ENCODE measurements at regions not wholly inside any gene's neighbourhood (a gene's known extent, or its start where the extent isn't known, plus 50 kb on each side); places are given as distances from the start of the nearest gene placed in this dataset.

DNA sequence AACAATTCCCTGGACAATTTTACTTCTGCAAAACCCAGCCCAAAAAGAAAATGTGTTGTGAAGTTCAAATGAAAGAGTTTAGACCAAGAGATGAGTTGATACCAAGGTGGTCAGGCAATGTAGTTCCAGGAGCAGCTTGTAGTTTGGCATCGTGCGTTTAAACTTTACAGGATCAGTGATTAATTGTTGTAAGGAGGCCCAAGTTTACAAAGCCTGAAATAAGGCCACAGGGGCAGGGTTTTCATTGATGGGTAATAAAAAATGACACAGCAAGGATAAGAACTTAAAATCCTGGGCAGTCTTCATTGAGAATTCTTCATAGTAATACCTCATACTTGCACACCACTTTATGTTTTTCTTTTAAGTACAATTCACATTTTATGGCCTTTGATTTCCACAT lies 463.9 kb upstream of the HNRNPA3 start:
- no peaks in the 10 kb centered on the region for H3K9me3 Mint-ChIP-seq
- H3K4me3 Mint-ChIP-seq, result no peak overlapping the region
- no peaks in the 10 kb centered on the region for H3K36me3 Mint-ChIP-seq
- no peaks in the 10 kb centered on the region for H3K27me3 Mint-ChIP-seq
- H3K27ac Mint-ChIP-seq, result no peak overlapping the region
- DNase-seq (no peak), ATAC-seq (ENCODE audit: low read depth) (no peak)
- POLR2A ChIA-PET, result no interaction called here
- peaks cover 12% of the 10 kb centered on the region for H3K4me1 Mint-ChIP-seq

DNA sequence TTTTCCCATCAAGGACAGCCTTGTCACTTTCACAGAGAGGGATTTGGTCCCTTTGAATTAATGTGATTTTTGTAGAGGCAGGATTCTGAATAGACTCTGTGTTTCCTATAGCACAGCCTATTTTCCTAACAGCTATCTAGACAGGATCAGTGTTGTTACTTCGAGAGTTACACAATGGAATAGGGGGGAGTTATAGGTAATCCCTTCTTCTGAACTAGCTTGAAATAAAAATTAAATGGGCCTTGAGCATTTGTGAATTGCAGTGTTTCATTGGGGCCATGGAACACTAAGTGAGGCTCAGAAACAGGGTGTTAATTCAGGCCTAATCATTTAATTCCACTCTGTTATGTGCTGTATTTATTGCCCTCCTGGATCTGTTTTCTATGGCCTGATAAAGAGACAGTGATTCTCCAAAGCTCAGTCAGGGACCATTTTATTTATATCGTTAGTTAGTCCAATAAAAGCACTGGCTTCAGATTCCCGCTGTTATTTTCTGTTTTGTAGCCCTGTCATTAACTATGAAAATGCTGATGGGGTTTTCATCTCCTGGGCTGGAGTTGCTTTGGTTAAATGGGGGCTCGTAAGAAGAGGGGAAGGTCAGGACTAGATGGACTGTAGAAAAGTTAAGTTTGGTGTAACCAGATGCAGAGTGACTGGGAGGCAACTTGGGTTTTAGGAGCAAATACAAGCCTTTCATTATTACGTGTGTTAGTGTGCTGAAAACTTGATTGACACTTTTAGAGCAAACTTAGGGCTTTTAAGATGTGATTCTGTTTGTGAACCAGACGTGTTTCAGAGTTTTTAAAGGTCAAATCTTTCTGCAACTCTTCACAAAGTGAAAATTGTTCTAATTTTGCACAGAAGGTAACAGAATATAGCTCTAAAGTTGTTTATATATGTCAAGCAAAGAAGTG lies 461.0 kb upstream of the HNRNPA3 start:
- no peak overlapping the region for H3K27ac Mint-ChIP-seq
- no peaks in the 10 kb centered on the region for H3K36me3 Mint-ChIP-seq
- no peaks in the 10 kb centered on the region for H3K27me3 Mint-ChIP-seq
- no peak overlapping the region for H3K4me3 Mint-ChIP-seq
- peaks cover 10% of the 10 kb centered on the region for H3K4me1 Mint-ChIP-seq
- POLR2A ChIA-PET, result no interaction called here
- DNase-seq (no peak), ATAC-seq (ENCODE audit: low read depth) (no peak)
- no peaks in the 10 kb centered on the region for H3K9me3 Mint-ChIP-seq

DNA sequence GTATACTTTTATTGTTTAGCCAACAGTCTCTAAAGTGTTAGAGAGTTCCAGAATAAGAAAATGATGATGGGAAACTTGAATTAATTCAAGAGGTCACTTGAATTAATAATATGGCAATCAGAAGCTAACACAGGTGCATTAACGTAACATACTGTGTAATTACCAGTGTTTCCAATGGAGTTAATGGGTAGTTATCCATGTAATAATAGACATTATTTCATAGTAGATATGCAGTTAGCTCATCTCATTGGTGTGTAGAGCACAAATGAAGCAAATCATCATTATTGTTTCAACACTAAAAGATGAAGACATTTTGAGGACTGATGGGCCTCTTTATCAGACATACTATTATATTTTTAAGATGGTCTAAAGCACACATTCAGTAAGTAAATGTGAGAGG lies 460.3 kb upstream of the HNRNPA3 start:
- H3K4me1 Mint-ChIP-seq, result peaks cover 10% of the 10 kb centered on the region
- POLR2A ChIA-PET, result no interaction called here
- no peak for DNase-seq
- no peaks in the 10 kb centered on the region for H3K36me3 Mint-ChIP-seq
- peaks cover under 1% of the 10 kb centered on the region for H3K27me3 Mint-ChIP-seq
- no peak for ATAC-seq (ENCODE audit: low read depth)
- H3K4me3 Mint-ChIP-seq, result no peak overlapping the region
- no peaks in the 10 kb centered on the region for H3K9me3 Mint-ChIP-seq
- no peak overlapping the region for H3K27ac Mint-ChIP-seq

DNA sequence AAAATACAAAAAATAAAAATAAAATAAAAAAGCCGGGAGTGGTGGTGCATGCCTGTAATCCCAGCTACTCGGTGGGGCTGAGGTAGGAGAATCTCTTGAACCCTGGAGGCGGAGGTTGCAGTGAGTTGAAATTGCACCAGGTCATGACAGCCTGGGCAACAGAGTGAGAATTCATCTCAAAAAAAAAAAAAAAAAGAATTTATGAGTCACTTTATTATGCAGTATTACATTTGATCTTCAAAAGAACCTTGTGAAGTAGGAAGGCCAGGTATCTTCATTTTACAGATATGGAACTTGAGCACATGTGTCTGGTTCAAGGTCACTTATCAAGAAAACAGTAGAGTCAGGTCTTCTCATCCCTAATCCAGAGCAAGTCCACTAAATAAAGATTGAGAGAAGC lies 459.4 kb upstream of the HNRNPA3 start:
- H3K27ac Mint-ChIP-seq, result no peak overlapping the region
- H3K4me3 Mint-ChIP-seq, result no peak overlapping the region
- peaks cover 2% of the 10 kb centered on the region for H3K9me3 Mint-ChIP-seq
- H3K4me1 Mint-ChIP-seq, result peaks cover 10% of the 10 kb centered on the region
- ATAC-seq (ENCODE audit: low read depth), result no peak
- POLR2A ChIA-PET, result no interaction called here
- no peak for DNase-seq
- H3K27me3 Mint-ChIP-seq, result peaks cover 3% of the 10 kb centered on the region
- H3K36me3 Mint-ChIP-seq, result no peaks in the 10 kb centered on the region

DNA sequence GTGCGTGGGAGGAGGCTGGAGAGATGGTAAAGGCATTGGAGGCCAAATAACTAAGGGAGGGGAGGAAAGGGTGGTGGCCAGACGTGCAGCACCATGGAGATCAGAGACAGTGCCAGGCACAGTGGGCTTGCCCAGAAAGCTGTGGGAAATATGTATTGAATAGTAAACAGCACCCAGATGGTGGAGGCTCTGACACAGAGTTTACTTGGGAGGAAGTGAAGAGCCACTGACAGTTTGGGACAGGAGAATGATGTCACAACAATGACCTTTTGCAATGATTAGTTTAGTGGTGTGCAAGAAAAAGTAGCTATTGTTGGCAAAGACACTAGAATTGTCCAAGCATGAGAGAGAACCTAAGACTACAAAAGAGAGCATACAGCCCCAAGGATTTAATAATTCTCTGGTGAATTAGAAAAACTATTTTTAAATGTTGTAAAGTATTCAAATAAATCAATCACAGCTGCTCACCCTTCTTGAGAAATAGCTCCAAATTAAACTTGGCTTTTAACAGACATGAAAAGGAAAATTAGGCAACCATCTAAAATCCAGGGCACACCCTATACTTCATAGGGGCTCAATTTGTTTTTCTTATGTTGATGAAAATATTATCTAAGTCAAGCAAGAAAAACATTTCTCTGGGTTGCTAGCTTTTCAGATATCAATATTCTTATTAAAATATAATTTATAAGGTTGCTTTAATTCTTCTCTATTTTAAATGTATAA lies 458.7 kb upstream of the HNRNPA3 start:
- ATAC-seq (ENCODE audit: low read depth), result peak; percentile 22
- Mint-ChIP-seq H3K4me3 (no peak overlapping the region), H3K36me3 (no peaks in the 10 kb centered on the region), H3K27me3 (peaks cover 3% of the 10 kb centered on the region), H3K9me3 (peaks cover 2% of the 10 kb centered on the region), H3K27ac (no peak overlapping the region), H3K4me1 (peaks cover 10% of the 10 kb centered on the region)
- POLR2A ChIA-PET, result no interaction called here
- DNase-seq, result no peak

DNA sequence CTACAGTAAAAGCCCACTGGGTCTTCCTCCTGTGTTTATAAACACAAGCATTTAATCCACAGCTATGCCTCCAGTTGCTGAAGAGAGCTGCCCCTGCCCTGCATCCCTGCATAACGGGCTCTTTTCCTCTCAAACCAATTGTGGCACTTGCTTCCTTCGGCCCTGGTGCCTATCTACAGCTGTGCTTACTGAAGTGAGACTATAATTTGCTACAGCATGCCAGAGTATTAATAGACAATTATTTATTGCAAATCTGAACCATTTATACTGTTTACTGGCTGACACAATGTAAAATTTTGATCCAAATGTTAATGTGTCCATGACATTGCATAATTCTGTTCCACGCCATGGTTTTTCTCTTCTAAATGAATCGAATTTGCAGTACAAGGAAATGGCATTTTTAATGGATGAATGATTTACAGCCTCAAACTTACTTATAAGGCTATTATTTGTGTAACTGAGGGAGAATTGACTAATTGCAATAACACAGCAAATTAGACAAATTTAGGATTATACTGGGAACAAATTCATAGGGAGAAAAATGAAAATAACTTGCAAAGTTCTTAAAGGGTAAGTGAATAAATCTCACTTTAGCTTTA lies 457.0 kb upstream of the HNRNPA3 start:
- Mint-ChIP-seq H3K9me3 (peaks cover 2% of the 10 kb centered on the region), H3K27ac (no peak overlapping the region), H3K4me1 (peaks cover 7% of the 10 kb centered on the region), H3K27me3 (peaks cover 8% of the 10 kb centered on the region), H3K4me3 (no peak overlapping the region), H3K36me3 (no peaks in the 10 kb centered on the region)
- POLR2A ChIA-PET, result no interaction called here
- ATAC-seq (ENCODE audit: low read depth), result no peak
- DNase-seq, result no peak

DNA sequence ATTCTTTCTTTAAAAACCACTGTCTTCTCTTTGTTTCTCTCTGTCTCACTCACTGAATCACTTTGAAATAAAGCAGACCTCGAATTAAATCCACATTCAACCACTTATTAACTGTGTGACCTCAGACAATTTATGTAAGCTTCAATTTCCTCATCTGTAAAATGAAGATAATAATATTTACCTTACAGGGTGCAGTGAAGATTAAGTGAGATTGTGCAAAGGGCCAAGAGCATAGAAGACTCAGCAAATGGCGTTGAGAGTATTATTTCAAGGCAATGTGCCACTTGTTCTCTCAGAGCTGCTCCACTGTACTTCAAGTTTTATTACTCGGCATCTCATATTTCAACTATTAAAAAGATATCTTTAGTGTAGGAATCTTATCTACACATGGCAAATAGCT lies 454.2 kb upstream of the HNRNPA3 start:
- no peaks in the 10 kb centered on the region for H3K36me3 Mint-ChIP-seq
- DNase-seq, result no peak
- peaks cover 18% of the 10 kb centered on the region for H3K27me3 Mint-ChIP-seq
- no peak overlapping the region for H3K27ac Mint-ChIP-seq
- H3K4me3 Mint-ChIP-seq, result no peak overlapping the region
- H3K9me3 Mint-ChIP-seq, result peaks cover 2% of the 10 kb centered on the region
- H3K4me1 Mint-ChIP-seq, result peaks cover 5% of the 10 kb centered on the region
- ATAC-seq (ENCODE audit: low read depth), result no peak
- POLR2A ChIA-PET, result no interaction called here

DNA sequence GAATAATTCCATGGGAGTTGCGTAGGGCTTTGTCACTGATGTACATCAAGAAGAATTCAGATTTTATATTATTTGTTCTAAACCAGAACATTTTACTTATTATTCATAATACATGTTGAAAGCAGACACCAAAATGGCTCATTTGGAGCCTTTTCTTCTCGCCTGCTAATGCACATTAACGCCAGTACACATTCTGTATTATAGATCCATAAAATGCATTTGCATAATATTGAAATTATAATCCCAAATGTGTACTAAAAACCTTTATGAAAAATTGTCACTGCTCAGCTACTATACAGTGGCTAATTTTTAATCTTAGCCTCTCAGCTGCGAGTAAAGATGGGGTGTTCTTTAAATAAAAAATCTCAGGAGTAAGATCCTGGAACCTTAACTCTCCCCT lies 452.2 kb upstream of the HNRNPA3 start:
- no peak overlapping the region for H3K4me3 Mint-ChIP-seq
- H3K9me3 Mint-ChIP-seq, result peaks cover 2% of the 10 kb centered on the region
- no peaks in the 10 kb centered on the region for H3K4me1 Mint-ChIP-seq
- no peaks in the 10 kb centered on the region for H3K36me3 Mint-ChIP-seq
- POLR2A ChIA-PET, result no interaction called here
- DNase-seq (no peak), ATAC-seq (ENCODE audit: low read depth) (no peak)
- H3K27ac Mint-ChIP-seq, result no peak overlapping the region
- peaks cover 23% of the 10 kb centered on the region for H3K27me3 Mint-ChIP-seq

DNA sequence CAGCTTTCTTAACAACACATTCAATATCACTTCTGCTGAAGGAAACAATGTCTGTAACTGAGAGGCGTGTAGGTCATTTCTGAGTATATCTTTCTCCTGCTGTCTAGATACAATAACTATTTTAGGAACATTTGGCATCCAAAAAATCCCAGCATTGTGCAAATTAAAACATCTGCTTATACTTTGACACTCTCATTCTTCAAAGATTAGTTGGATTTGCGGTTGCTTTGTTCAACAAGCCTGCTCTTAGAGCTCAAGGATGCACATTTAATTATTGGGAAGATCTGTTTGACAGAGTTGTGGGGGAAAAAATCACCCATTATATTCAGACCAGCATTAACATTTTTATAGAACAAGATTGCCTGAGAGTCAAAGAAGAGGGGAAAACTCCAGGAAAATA lies 449.5 kb upstream of the HNRNPA3 start:
- H3K27me3 Mint-ChIP-seq, result peaks cover 23% of the 10 kb centered on the region
- DNase-seq (no peak), ATAC-seq (ENCODE audit: low read depth) (no peak)
- no peak overlapping the region for H3K4me3 Mint-ChIP-seq
- POLR2A ChIA-PET, result no interaction called here
- H3K27ac Mint-ChIP-seq, result no peak overlapping the region
- H3K4me1 Mint-ChIP-seq, result no peaks in the 10 kb centered on the region
- no peaks in the 10 kb centered on the region for H3K36me3 Mint-ChIP-seq
- H3K9me3 Mint-ChIP-seq, result no peaks in the 10 kb centered on the region

DNA sequence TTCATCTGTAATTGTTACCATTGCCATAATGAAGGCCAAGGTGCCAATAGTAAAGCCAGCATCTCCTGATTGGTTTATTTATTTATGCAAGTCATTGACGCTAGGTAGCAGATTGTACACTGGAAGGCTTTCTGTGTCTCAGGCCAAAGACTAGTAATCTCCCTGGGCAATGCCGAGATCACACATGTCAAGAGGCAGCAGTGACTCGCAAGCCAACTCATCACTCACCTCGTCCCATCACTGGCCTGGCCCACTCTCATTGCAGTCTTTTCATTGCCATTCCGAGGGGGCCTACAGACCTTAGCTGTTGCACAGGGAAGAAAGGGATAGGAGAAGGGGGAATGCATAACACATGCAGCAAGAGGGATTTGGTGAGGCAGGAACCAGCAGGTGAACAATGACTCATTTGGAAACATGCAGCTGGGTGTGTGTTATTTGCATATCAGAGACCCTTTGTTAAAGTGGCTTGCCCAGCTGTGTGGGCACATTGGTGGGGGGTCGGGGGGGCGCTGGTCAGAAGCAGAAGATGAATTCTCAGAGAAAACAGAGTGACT lies 448.7 kb upstream of the HNRNPA3 start:
- Mint-ChIP-seq H3K9me3 (peaks cover 4% of the 10 kb centered on the region), H3K36me3 (peaks cover 1% of the 10 kb centered on the region), H3K27me3 (peaks cover 23% of the 10 kb centered on the region), H3K4me1 (peaks cover 3% of the 10 kb centered on the region), H3K27ac (no peak overlapping the region), H3K4me3 (no peak overlapping the region)
- ATAC-seq (ENCODE audit: low read depth), result no peak
- POLR2A ChIA-PET, result interaction anchor here (0.8 kb wide), 1 partner anchor 15 kb away, joined by 3 read pairs; no protein-coding TSS in a partner anchor
- DNase-seq, result no peak

DNA sequence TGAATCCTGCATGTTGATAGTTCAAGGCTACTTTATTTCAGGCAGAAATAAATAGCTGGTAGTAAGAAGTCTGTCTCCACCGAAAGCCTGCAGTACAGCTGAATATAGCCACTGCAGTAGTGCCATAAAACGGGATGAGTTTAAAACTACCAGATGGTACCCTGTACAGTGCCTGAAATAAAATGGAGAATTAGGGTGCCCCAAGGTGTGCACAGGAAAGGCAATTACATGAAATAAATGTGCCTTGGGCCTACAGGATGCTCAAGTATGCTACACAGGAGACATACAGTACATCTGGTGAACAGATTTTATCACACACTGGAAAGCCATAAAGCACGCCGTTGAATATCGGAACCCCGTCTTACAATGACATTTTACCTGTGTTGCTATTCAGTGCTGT lies 447.7 kb upstream of the HNRNPA3 start:
- ATAC-seq (ENCODE audit: low read depth), result no peak

DNA sequence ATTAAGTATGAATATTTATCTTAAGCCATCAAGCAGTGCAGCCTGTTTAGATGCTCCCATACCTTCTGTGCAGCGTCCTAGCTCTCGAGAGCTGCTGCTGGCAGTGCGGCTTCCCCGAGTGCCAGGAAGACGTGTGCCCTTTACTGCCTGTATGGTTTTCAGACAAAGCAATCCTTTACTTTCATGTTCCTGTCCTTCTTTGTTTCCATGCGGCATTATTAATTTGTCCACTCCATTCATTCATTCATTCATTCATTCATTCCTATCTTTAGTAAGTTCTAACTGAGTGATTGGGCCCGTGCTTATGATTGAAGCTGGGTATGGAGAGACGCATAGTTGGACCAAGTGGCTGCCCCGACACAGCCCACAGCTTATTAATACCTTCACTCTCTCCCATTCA lies 446.6 kb upstream of the HNRNPA3 start:
- DNase-seq, result no peak
- Mint-ChIP-seq H3K4me3 (no peak overlapping the region), H3K27ac (no peak overlapping the region), H3K4me1 (peaks cover 8% of the 10 kb centered on the region), H3K27me3 (peaks cover 18% of the 10 kb centered on the region), H3K36me3 (peaks cover 1% of the 10 kb centered on the region), H3K9me3 (peaks cover 4% of the 10 kb centered on the region)
- POLR2A ChIA-PET, result no interaction called here
- no peak for ATAC-seq (ENCODE audit: low read depth)

More for the DNA sequence above, 447.7 kb upstream of the HNRNPA3 start:
- H3K9me3 Mint-ChIP-seq, result peaks cover 4% of the 10 kb centered on the region
- POLR2A ChIA-PET, result interaction anchor here (0.8 kb wide), 1 partner anchor 14 kb away, joined by 3 read pairs; no protein-coding TSS in a partner anchor
- H3K36me3 Mint-ChIP-seq, result peaks cover 1% of the 10 kb centered on the region
- no peak for DNase-seq
- peaks cover 8% of the 10 kb centered on the region for H3K4me1 Mint-ChIP-seq
- H3K27me3 Mint-ChIP-seq, result peaks cover 18% of the 10 kb centered on the region
- H3K27ac Mint-ChIP-seq, result no peak overlapping the region
- H3K4me3 Mint-ChIP-seq, result no peak overlapping the region

DNA sequence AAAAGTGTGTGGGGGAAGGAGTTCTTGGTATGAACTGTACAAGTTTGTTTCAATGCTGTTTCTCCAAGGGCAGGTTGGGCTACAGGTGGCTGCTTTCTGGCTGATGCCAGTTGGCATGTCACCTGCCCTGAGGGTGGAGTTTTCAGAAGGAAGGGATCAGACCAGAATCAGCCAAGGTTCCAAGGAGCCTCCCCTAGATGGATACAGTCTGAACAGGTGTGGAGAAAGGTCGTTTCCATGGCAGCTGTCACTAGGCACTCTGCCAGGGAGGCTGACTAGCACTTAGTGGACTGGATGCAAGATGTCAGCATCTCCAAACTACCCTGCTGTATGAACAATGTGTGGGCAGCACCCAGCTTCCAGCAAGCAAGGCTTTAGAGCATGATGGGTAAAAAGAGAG lies 444.4 kb upstream of the HNRNPA3 start:
- Mint-ChIP-seq H3K36me3 (peaks cover 6% of the 10 kb centered on the region), H3K4me1 (peaks cover 8% of the 10 kb centered on the region), H3K9me3 (peaks cover 11% of the 10 kb centered on the region), H3K27ac (no peak overlapping the region), H3K4me3 (no peak overlapping the region), H3K27me3 (peaks cover 10% of the 10 kb centered on the region)
- POLR2A ChIA-PET, result no interaction called here
- DNase-seq (no peak), ATAC-seq (ENCODE audit: low read depth) (no peak)

Data from activated naive CD8-positive, alpha-beta T cell treated with anti-CD3 and anti-CD28 coated beads, Interleukin-2, amount 10 ng/mL, durations not matched to agents 7 days and 5 days (primary cell).